KBM-7 (cell line): ENCODE measurements at regions not wholly inside any gene's neighbourhood (a gene's known extent, or its start where the extent isn't known, plus 50 kb on each side); places are given as distances from the start of the nearest gene placed in this dataset.
A peak's percentile ranks its signal among the peaks of the same experiment; 100 is the strongest.

Experiments used
- DNase-seq: peaks from one replicate; pipeline ENCODE4 v3.0.0-alpha.2; 2015
- in situ Hi-C: fragments of 300-500 bp; cut with MboI; formaldehyde crosslinking; loops from 2 replicates; pipeline ENCODE4 v1.14.3; 2020; ENCODE audit warnings: low sequenced_read_pairs, low pct_unique_long_range_greater_than_20kb, mixed read lengths

DNA sequence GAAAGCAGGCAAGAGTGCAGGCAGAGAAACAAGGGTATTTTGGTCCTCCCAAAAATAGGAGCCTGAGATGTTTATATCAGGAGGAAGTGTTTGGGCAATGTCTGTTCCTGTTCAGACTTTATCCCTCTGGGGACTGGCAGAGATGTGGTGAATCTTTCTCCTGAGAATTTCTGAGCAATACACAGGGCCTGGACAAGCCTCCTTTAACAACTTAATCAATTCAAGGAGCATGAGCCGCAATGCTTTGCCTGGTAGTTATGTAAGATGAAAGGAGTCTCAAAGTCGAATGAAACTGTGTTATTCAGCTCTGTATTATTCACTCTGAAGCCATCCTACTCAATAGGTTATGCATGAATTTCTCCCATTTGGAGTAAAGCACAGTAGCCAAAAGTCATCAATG is 365.6 kb downstream of the MAN2A1 start:
- in situ Hi-C loops: no loop called here

DNA sequence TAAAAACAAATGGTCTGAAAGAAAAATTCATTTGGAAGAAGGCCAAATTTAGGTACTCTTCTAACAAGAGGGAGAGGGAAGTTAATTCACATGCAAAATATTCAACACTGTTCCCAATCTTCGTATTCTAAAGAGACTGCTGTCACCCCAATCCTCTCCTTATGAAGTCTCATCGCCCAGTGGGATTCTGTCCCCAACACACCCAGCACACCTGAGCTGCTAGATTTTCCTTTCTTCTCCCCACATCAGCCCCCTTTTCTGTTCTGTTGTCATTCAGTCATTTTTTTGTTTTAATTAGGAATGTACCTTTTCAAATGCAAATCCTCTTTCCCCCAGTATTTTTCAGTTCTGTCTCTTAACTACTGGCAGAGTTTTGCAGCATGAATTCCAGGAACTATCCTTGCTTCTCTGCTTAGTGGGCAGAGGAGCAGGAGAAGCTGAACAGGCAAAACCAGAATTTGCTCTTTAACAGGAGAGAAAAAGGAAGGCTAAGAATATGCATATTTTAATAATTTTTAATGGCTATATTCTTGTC is 366.9 kb downstream of the MAN2A1 start:
- in situ Hi-C loops: no loop called here

More for the DNA sequence above, 365.6 kb downstream of the MAN2A1 start:
- peak; percentile 8 for DNase-seq

GRCh38 chr5:110058175-110058574 is 368.4 kb downstream of the MAN2A1 start:
- no peak for DNase-seq
- in situ Hi-C loops: no loop called here

More for the DNA sequence above, 366.9 kb downstream of the MAN2A1 start:
- no peak for DNase-seq

DNA sequence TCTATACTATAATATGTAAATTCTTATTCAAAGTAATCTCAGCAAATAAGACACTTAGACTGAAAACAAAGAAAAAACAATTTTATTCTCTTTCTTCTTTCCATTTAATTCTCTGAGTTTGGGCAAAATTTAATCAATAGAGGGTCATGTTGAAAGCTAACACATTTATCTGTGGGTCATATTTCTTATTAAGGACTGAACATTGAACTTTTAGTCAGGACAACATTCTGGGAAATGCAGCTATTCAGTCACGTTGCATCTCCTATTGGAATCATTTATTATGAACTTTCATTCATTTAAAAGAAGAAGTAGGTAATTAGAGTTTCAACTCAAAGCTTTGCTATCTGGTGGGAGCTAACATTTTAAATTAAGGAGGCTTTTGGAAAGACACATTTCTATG is 372.5 kb downstream of the MAN2A1 start:
- no peak for DNase-seq
- in situ Hi-C loops: no loop called here

DNA sequence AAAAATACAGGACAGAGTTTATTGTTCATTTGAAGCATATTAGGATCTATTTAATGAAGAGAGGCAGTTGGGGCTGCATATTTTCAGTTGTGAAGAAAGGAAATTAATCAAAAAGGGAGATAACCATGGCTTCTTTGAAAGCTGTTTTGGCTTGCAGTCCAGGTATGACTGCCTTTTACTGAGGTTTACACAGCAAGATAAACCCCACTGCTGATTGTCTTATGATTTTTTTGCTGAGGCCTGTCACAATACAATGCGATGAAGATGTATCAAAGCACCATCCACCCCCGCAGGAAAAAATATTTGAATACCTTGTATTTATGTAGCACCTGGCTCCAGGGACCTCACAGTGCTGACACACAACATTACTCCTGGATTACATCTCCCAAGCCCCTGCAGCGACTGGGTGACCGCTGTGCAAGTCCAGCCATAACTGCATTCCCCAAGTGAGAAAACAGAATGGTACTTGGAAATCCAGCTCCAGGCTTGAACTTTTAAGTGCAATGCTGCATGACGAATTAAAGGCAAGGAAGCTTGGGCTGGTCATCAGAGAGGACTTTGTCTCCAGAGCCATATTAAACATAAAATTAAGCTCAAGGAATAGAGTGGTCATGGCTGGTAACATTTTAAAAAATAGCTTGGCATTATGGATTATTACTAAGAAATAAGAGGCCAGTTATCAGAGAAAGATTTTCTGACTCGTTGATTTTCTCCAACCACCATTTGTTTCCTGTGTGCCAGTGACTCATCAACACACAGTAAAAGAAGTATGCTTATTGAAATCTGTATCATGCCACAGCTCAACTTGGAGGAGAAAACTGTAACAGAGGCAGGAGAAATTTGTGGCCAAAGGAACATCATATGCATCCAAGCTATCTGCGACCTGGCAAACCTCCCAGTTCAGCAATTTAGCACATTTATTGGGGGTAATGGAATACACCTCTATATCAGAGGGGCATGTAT is 374.2 kb downstream of the MAN2A1 start:
- in situ Hi-C loops: no loop called here
- no peak for DNase-seq

DNA sequence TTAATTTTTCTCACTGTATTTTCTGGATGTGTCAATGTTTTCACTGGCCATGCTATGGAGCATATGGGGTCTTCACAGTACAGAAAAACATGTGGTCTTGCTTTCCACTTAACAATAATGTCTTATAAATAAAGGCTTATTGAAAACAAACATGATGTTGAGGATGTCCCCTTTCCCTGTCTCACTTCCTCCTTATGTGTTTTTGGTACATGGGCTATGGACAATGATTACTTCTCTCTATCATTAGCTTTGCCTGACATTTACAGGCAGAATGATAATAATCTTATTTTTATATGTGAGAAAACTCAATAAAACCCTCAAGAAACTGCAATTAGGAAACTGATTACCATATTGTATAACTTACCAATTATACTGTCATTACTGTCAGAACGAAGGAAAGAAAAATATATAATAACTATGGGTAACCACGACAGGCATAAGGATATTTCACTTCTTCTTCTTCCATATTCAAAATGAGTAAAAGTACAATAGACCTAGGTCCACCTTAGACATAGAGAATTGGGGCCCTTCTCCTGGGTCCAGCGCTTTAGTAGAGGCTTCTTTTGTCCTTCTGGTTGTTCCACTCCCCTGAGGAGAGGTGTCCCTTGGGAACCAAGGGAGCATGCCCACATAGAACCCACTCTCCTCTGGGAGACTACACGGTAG is 375.0 kb downstream of the MAN2A1 start:
- no peak for DNase-seq
- in situ Hi-C loops: no loop called here

GRCh38 chr5:110070836-110071235 is 381.1 kb downstream of the MAN2A1 start:
- in situ Hi-C loops: no loop called here
- DNase-seq: no peak

DNA sequence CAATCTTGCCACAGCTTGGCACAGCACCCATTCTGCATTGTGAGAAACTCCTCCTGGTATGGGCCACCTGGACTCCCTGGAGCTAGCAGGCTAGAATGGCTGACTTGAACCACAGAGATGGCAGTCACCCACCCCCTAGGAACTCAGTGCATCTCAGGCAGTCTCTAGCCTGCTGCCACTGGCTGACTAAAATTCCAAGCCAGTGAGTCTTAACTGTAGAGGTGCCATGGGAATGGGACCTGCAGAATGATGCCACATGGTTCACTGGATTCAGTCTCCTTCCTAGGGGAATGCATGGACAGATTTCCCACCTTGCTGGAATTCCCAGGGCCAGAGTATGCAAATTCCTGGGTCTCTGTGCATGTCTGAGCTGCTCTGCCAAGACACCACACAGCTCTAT is 382.9 kb downstream of the MAN2A1 start:
- in situ Hi-C loops: no loop called here
- no peak for DNase-seq

- no peak for DNase-seq
- in situ Hi-C loops: no loop called here
Measured at GRCh38 chr5:110073534-110073933, 383.8 kb downstream of the MAN2A1 start.

DNA sequence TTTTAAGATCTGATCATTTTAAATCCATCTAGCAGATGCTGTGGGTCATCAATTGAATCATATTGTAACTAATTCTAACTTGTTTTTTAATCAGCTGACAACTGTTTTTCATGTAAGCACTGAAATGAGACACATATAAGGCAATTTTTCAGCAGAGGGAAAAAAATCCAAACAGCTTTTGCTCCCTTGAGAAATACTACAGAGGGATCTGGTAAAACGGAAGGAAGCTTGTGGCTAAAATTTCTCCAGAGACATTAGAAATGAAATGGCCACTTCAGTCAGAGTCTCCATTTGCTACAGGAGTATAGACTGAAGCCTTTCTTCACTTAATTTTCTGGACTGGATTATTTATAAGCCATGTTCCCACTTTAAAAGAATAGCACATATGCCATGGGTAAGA is 385.9 kb downstream of the MAN2A1 start:
- in situ Hi-C loops: no loop called here
- no peak for DNase-seq

DNA sequence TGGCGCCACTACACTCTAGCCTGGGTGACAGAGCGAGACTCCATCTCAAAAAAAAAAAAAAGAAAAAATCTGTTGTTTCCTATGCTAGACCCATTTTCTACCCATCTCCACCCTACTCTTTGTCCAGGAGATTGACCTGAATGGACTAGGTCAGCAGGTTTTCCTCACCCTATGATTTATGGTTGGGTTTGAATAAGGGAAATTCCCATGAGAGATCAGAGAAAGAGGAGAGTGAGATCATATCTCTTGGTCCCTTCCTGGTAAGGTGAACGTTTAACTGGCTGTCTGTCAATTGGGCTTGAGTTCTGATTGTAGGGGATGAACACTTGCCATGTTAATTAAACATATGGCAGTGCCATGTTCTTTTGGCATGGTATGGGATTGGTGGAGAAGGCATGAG is 387.4 kb downstream of the MAN2A1 start:
- in situ Hi-C loops: no loop called here
- DNase-seq: no peak

DNA sequence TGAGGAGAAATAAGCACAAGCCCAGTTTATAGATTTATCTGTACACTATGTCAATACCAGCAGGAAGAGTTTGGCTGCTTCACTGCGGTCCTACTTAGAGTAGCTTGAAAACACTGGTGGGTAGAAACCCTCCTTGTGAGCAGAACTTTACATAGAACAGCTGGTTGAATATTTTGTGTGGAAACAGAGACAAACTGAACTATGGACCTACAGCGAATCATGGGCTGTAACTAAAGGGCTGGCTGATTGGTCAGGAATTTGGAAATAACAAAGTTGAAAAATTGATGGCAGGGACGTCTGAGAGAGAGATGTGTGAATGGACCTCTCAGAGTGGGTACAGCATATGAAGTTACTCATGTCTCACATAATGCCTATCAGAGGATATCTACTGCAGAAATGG is 392.5 kb downstream of the MAN2A1 start:
- no peak for DNase-seq
- in situ Hi-C loops: no loop called here

DNA sequence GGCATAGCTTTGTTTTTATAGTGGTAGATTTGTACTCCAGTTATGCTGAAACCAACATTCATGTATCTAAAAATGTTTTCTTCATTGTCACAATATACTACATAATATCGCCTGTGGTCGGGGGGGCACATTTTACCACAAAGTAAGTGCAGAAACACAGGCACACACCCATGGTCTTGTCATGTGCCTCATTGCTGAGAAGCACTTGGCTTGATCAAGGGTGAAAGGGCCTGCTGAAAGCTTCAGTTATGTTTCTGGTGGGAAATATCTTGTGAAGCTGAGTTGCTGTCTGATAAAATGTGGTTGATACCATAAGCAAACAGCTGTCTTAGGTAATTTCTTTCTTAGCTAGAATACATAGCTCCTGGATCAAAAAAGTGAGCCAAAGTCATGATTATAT is 393.1 kb downstream of the MAN2A1 start:
- in situ Hi-C loops: no loop called here
- DNase-seq: no peak

DNA sequence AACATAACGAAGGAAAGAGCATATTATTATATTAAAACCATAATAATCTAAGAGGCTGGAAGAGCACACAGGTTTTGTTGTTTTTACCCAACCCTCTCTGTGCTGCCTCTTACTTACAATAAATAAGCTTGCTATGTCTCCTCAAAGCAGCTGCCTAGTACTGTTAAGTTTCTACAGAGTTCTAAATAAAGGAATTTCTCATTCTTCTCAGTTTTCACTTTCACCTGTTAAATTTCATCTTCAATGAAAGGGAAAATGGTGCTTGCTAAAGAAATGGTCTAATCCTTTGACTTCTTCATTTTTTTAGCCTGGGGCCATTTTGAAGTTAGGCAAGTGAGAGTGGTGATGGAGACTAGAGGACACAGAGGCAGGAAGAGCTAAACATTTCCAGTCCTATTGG is 396.1 kb downstream of the MAN2A1 start:
- DNase-seq: no peak
- in situ Hi-C loops: no loop called here

- in situ Hi-C loops: no loop called here
- DNase-seq: no peak
Measured at GRCh38 chr5:110086658-110087388, 397.1 kb downstream of the MAN2A1 start.

DNA sequence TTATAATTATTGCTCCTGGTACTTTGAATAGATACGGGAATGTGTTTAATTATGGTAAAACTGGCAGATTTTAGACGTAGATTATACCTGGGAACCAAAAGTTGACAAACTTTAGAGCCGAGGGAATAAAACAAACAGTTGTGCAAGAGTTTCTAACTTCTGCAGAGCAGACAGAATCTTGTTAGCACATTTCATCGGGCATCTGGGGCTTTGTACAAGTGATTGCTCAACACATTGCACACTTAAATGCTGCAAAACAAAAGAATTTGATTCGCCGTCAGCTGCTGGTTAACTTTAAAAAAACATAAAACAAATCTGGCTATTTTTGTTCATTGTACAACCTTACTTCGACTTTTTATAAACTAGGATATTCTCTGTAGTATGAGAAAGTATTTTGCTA is 398.1 kb downstream of the MAN2A1 start:
- in situ Hi-C loops: no loop called here
- no peak for DNase-seq

DNA sequence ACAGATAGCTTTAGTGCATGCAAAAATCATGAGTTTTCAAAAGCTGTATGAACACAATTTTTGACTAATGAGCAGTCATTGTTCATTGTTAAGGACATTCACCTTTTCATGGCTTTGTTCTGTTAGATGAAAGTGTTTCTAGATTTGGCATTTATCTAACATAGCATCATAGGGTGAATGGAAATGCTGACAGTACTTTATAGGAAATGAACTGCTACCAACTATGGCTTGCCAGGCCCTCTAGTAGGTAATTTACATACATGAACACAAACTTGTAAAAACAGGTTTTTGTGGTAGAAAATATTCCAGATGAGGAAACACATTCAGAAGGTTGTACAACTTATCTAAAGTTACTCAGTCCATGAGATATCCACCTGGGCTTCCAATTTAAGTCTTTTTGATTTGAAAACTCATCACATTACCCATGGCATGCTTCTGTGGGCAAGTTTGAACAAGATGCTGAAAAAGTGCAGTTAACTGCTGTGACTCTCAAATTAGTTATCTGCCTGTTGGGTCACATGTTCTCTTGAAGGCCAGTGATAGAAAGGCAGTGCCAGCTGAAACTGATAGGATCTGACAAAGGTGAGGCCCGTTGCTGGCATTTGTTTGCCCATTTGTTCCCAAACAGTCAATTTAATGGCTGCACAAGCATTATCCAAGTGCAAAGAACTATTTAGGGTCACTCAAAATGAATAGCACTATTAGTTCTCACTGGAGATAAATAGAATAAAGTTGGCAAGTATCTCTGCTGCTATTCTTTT is 399.1 kb downstream of the MAN2A1 start:
- no peak for DNase-seq
- in situ Hi-C loops: no loop called here

DNA sequence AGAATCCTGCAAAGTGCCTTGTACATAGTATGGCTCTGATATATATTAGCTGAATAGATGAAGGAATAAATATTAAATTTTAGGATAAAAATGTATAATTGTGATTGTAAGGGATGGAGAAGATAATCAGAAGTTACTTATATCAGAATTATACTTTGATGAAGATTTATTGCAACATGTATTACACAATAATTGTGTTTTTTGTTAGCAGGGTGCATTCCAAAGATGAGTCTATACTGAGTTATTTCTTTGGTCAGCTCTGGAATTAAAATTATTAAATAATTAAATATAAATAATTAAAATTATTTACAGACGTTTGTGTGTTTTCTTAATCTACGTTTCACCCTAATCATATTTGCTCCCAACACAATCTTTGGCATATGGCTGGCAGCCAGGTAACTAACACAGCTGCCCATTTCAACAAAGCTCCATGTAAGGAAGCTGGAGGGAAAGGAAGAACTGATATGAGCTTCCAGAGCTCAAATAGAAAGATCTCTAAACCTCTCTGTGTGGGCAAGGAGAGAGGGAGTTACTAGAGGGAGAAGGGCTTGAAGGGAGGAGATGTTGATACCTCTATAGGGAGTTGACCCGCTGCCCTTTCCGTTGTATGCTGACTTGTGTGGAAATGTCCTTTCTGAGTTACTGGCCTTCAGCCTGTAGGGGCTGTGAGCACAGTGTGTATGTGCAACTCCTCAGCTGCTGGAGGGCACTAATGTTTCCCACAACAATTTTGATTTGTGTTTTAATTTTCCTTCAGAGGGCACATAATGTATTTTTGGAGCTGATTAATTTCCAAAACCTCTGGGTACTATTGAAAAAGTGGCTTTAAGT is 403.4 kb downstream of the MAN2A1 start:
- no peak for DNase-seq
- in situ Hi-C loops: no loop called here
